HL-60 (cell line): ENCODE measurements at regions not wholly inside any gene's neighbourhood (a gene's known extent, or its start where the extent isn't known, plus 50 kb on each side); places are given as distances from the start of the nearest gene placed in this dataset.

Source experiments
- DNase-seq, 2 experiments: peaks; one replicate each; pipeline ENCODE4 v3.0.0-alpha.2; 2010 to 2020; ENCODE audit warnings: low read depth in 1 of 2, low spot score in 1 of 2
- H3K27ac ChIP-seq: fragments of 250-450 bp; sonication (Bioruptor Pico); replicated peaks from 2 replicates; pipeline ENCODE4 v1.5.1; 2020; ENCODE audit warnings: mild to moderate bottlenecking, moderate library complexity
- H3K27me3 ChIP-seq: fragments of 250-450 bp; sonication (Bioruptor Pico); 2 replicates; pipeline ENCODE4 v1.5.1; 2021; ENCODE audit warnings: mild to moderate bottlenecking, moderate library complexity; ENCODE audit not compliant: insufficient read depth, poor library complexity, severe bottlenecking
- H3K4me3 ChIP-seq: replicated peaks from 2 replicates; pipeline ENCODE4 v1.5.1; 2011; ENCODE audit warnings: mild to moderate bottlenecking, control low read depth, low read length; ENCODE audit not compliant: insufficient read depth
- CTCF ChIP-seq: IDR thresholded peaks from one replicate; pipeline ENCODE4 v1.5.1; 2011; ENCODE audit warnings: low read length, control low read depth, inconsistent platforms; ENCODE audit not compliant: insufficient read depth
- GABPA ChIP-seq: IDR thresholded peaks from 2 replicates; pipeline ENCODE4 v1.6.1; 2012; ENCODE audit warnings: low read depth
- POLR2AphosphoS5 ChIP-seq: IDR thresholded peaks from 2 replicates; pipeline ENCODE4 v1.6.1; 2012; ENCODE audit warnings: low read depth
- REST ChIP-seq: IDR thresholded peaks from 2 replicates; pipeline ENCODE4 v1.6.1; 2012; ENCODE audit warnings: low read depth; ENCODE audit not compliant: insufficient replicate concordance
- SPI1 ChIP-seq: IDR thresholded peaks from 2 replicates; pipeline ENCODE4 v1.6.1; 2012; ENCODE audit warnings: low read depth, mild to moderate bottlenecking, borderline replicate concordance

- Histone ChIP-seq H3K27me3 (no peaks in the 10 kb centered on the region), H3K4me3 (no peak overlapping the region), H3K27ac (no peak overlapping the region)
- no peak for DNase-seq
- TF ChIP-seq GABPA, result no peak
These were observed 477.7 kb upstream of the NOVA1 start for GRCh38 chr14:27075503-27075902.

GRCh38 chr14:27077214-27077613 lies 479.4 kb upstream of the NOVA1 start:
- no peak overlapping the region for H3K27ac ChIP-seq
- H3K27me3 ChIP-seq, result no peaks in the 10 kb centered on the region
- no peak for DNase-seq
- TF ChIP-seq GABPA, result no peak
- H3K4me3 ChIP-seq, result no peak overlapping the region

GRCh38 chr14:27077710-27078109 lies 479.9 kb upstream of the NOVA1 start:
- no peaks in the 10 kb centered on the region for H3K27me3 ChIP-seq
- no peak overlapping the region for H3K4me3 ChIP-seq
- TF ChIP-seq REST, result no peak
- TF ChIP-seq CTCF, result no peak
- TF ChIP-seq GABPA, result no peak
- TF ChIP-seq SPI1, result no peak
- no peak for TF ChIP-seq POLR2AphosphoS5
- no peak for DNase-seq
- H3K27ac ChIP-seq, result no peak overlapping the region

GRCh38 chr14:27078191-27078590 lies 480.4 kb upstream of the NOVA1 start:
- TF ChIP-seq POLR2AphosphoS5 (no peak), CTCF (no peak), REST (no peak), SPI1 (no peak), GABPA (no peak)
- Histone ChIP-seq H3K27ac (no peak overlapping the region), H3K27me3 (no peaks in the 10 kb centered on the region), H3K4me3 (no peak overlapping the region)
- no peak for DNase-seq

GRCh38 chr14:27079716-27080115 lies 481.9 kb upstream of the NOVA1 start:
- no peak for DNase-seq
- Histone ChIP-seq H3K27me3 (no peaks in the 10 kb centered on the region), H3K27ac (no peak overlapping the region), H3K4me3 (no peak overlapping the region)
- TF ChIP-seq REST, result no peak
- TF ChIP-seq GABPA, result no peak
- no peak for TF ChIP-seq SPI1
